ENCODE measurements at regions not wholly inside any gene's neighbourhood (a gene's known extent, or its start where the extent isn't known, plus 50 kb on each side); places are given as distances from the start of the nearest gene placed in this dataset.

GRCh38 chr20:57810511-57811373 lies 100.9 kb upstream of the PMEPA1 start:
- BruUV-seq (replicated peaks): no TSS peak
- Histone ChIP-seq H2AFZ (replicated peaks; ENCODE audit: low read length, poor library complexity) (peak overlapping the region; percentile 78), H3K4me2 (ENCODE audit: low read depth, low read length) (no peak overlapping the region), H2AK9ac (replicated peaks; ENCODE audit: low read depth, low read length, poor library complexity) (no peak overlapping the region), H3K4me1 (ENCODE audit: control insufficient read depth, insufficient read depth, low read length) (no peaks in the 10 kb centered on the region), H3K9ac (ENCODE audit: low read depth, low read length) (no peak overlapping the region), H4K20me1 (ENCODE audit: insufficient read depth, low read length) (no peaks in the 10 kb centered on the region), H3K14ac (replicated peaks; ENCODE audit: low read depth, low read length) (no peak overlapping the region), H2BK15ac (ENCODE audit: low read depth, low read length) (no peak overlapping the region), H3K56ac (ENCODE audit: extremely low read depth, insufficient read depth, low read length) (no peak overlapping the region), H4K5ac (ENCODE audit: low read depth, low read length) (no peak overlapping the region), H3K18ac (ENCODE audit: low read depth, low read length) (no peak overlapping the region), H4K91ac (ENCODE audit: insufficient read depth, low read depth, low read length) (no peak overlapping the region), H2BK5ac (ENCODE audit: low read depth, low read length, poor library complexity, severe bottlenecking) (no peak overlapping the region), H2AK5ac (ENCODE audit: low read depth, low read length) (no peak overlapping the region), H3K9me1 (ENCODE audit: insufficient read depth, low read length) (no peaks in the 10 kb centered on the region), H3K4me3 (ENCODE audit: insufficient read depth, low read depth, low read length) (no peak overlapping the region), H3K9me3 (ENCODE audit: control insufficient read depth, insufficient read depth, low read length) (no peaks in the 10 kb centered on the region), H3K27me3 (ENCODE audit: control insufficient read depth, insufficient read depth, low read length) (peaks cover 19% of the 10 kb centered on the region), H4K8ac (ENCODE audit: low read depth in 2 of 2, low read length in 2 of 2) (no peak overlapping the region), H3K79me1 (ENCODE audit: low read depth in 1 of 2, low read length in 2 of 2) (no peaks in the 10 kb centered on the region), H3K36me3 (ENCODE audit: control insufficient read depth, insufficient read depth, low read length) (no peaks in the 10 kb centered on the region), H2BK20ac (ENCODE audit: low read depth, low read length) (no peak overlapping the region), H3K23ac (ENCODE audit: low read depth, low read length) (no peak overlapping the region), H2BK120ac (ENCODE audit: low read depth, low read length) (no peak overlapping the region), H3K27ac (ENCODE audit: insufficient read depth, low read length) (no peak overlapping the region), H3K4ac (ENCODE audit: low read depth, low read length) (no peak overlapping the region)
- TF ChIP-seq MAZ (IDR thresholded peaks at IDR 0.05; ENCODE audit: borderline replicate concordance, low read depth, low read length) (no peak), MXI1 (IDR thresholded peaks at IDR 0.05; ENCODE audit: borderline replicate concordance, low read depth, low read length) (no peak), FOS (IDR thresholded peaks at IDR 0.05; ENCODE audit: low read depth, low read length) (no peak), CHD1 (IDR thresholded peaks at IDR 0.05; ENCODE audit: low read depth, low read length) (no peak), NFE2L2 (IDR thresholded peaks at IDR 0.05; ENCODE audit: low read depth, low read length) (no peak), RFX5 (IDR thresholded peaks at IDR 0.05; ENCODE audit: low read depth, low read length) (no peak), RAD21 (IDR thresholded peaks at IDR 0.05; ENCODE audit: low read length) (no peak), SMC3 (IDR thresholded peaks at IDR 0.05; ENCODE audit: low read depth, low read length) (no peak)
- WGBS, 2 experiments (ENCODE audit: extremely low coverage in 2 of 2, insufficient read length in 1 of 2): 92% methylated on average over 10 of the region's 26 CpGs; no CpG with 5 or more reads in 1 of the 2 experiments
- intact Hi-C loops (cut with micrococcal nuclease): no loop called here
- CTCF ChIA-PET: interaction anchor here (0.6 kb wide), 1 partner anchor 19 kb away, joined by 3 read pairs; no protein-coding TSS in a partner anchor
- no peak for DNase-seq
- ATAC-seq (ENCODE audit: low read depth): no peak
- POLR2A ChIA-PET (ENCODE audit: unreplicated experiment): no interaction called here
- in situ Hi-C loops (cut with MboI; ENCODE audit: low sequenced_read_pairs): no loop called here
- dilution Hi-C loops (cut with HindIII; ENCODE audit: low sequenced_read_pairs, unreplicated experiment): no loop called here

Data from IMR-90 (cell line).